ENCODE measurements at regions not wholly inside any gene's neighbourhood (a gene's known extent, or its start where the extent isn't known, plus 50 kb on each side); places are given as distances from the start of the nearest gene placed in this dataset.

- H3K4me1 ChIP-seq (ENCODE audit: control insufficient read depth in 1 of 2, insufficient read depth in 2 of 2, low read length in 2 of 2): no peaks in the 10 kb centered on the region
- WGBS (ENCODE audit: insufficient coverage): 83% methylated on average over 1 of the region's 3 CpGs
- no peaks in the 10 kb centered on the region for H3K36me3 ChIP-seq (replicated peaks in 1 of 2; ENCODE audit: control insufficient read depth in 1 of 2, insufficient read depth in 2 of 2, low read length in 2 of 2)
- no peak overlapping the region for H3K27ac ChIP-seq (ENCODE audit: low read depth in 1 of 2, low read length in 2 of 2)
- peaks cover 0 to 22% (median 9%) of the 10 kb centered on the region in 7 donors for H3K9me3 Mint-ChIP-seq
- no peak for DNase-seq
- H3K27ac Mint-ChIP-seq: peak overlapping the region in 1 of 7 donors; percentile 31
- H3K4me3 Mint-ChIP-seq: no peak overlapping the region
- H3K36me3 Mint-ChIP-seq: no peaks in the 10 kb centered on the region
- H4K20me1 ChIP-seq (ENCODE audit: insufficient read depth, low read length): no peaks in the 10 kb centered on the region
- no peaks in the 10 kb centered on the region for H3K4me1 Mint-ChIP-seq
- no peaks in the 10 kb centered on the region for H3K27me3 ChIP-seq (ENCODE audit: control insufficient read depth in 2 of 2, insufficient read depth in 2 of 2, low read length in 2 of 2)
- peaks cover 8 to 29% of the 10 kb centered on the region in 2 donors for H3K9me3 ChIP-seq (replicated peaks in 1 of 2; ENCODE audit: control insufficient read depth in 1 of 2, insufficient read depth in 1 of 2, low read length in 2 of 2)
- intact Hi-C loops (cut with micrococcal nuclease): no loop called here
- TF ChIP-seq, protein P1, sequence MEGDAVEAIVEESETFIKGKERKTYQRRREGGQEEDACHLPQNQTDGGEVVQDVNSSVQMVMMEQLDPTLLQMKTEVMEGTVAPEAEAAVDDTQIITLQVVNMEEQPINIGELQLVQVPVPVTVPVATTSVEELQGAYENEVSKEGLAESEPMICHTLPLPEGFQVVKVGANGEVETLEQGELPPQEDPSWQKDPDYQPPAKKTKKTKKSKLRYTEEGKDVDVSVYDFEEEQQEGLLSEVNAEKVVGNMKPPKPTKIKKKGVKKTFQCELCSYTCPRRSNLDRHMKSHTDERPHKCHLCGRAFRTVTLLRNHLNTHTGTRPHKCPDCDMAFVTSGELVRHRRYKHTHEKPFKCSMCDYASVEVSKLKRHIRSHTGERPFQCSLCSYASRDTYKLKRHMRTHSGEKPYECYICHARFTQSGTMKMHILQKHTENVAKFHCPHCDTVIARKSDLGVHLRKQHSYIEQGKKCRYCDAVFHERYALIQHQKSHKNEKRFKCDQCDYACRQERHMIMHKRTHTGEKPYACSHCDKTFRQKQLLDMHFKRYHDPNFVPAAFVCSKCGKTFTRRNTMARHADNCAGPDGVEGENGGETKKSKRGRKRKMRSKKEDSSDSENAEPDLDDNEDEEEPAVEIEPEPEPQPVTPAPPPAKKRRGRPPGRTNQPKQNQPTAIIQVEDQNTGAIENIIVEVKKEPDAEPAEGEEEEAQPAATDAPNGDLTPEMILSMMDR (IDR thresholded peaks at IDR 0.05): no peak
- no peaks in the 10 kb centered on the region for H3K79me2 ChIP-seq (ENCODE audit: insufficient read depth, low read length)
- H2AFZ ChIP-seq (ENCODE audit: insufficient read depth, low read depth, low read length, poor library complexity, severe bottlenecking): no peak overlapping the region
- H3K4me3 ChIP-seq (replicated peaks in 1 of 3; ENCODE audit: low read depth in 2 of 3, low read length in 3 of 3): no peak overlapping the region
- no peak overlapping the region for H3K4me2 ChIP-seq (replicated peaks; ENCODE audit: extremely low read depth, low read length, poor library complexity, severe bottlenecking)
- no peaks in the 10 kb centered on the region for H3K27me3 Mint-ChIP-seq (ENCODE audit: low read depth in 3 of 3)
- H3K9ac ChIP-seq (ENCODE audit: insufficient read depth, low read length, poor library complexity, severe bottlenecking): no peak overlapping the region
Observed at GRCh38 chr13:34547929-34548328, 394.1 kb upstream of the NBEA start.

GRCh38 chr13:34553376-34553775 is 388.7 kb upstream of the NBEA start:
- Histone ChIP-seq H3K27ac (ENCODE audit: low read depth in 1 of 2, low read length in 2 of 2) (no peak overlapping the region), H3K79me2 (ENCODE audit: insufficient read depth, low read length) (no peaks in the 10 kb centered on the region), H3K4me1 (ENCODE audit: control insufficient read depth in 1 of 2, insufficient read depth in 2 of 2, low read length in 2 of 2) (no peaks in the 10 kb centered on the region), H3K27me3 (ENCODE audit: control insufficient read depth in 2 of 2, insufficient read depth in 2 of 2, low read length in 2 of 2) (no peaks in the 10 kb centered on the region), H3K9me3 (replicated peaks in 1 of 2; ENCODE audit: control insufficient read depth in 1 of 2, insufficient read depth in 1 of 2, low read length in 2 of 2) (peaks cover 8 to 23% of the 10 kb centered on the region in 2 donors), H4K20me1 (ENCODE audit: insufficient read depth, low read length) (no peaks in the 10 kb centered on the region), H3K36me3 (replicated peaks in 1 of 2; ENCODE audit: control insufficient read depth in 1 of 2, insufficient read depth in 2 of 2, low read length in 2 of 2) (no peaks in the 10 kb centered on the region), H3K9ac (ENCODE audit: insufficient read depth, low read length, poor library complexity, severe bottlenecking) (no peak overlapping the region), H3K4me3 (replicated peaks in 1 of 3; ENCODE audit: low read depth in 2 of 3, low read length in 3 of 3) (no peak overlapping the region), H2AFZ (ENCODE audit: insufficient read depth, low read depth, low read length, poor library complexity, severe bottlenecking) (no peak overlapping the region), H3K4me2 (replicated peaks; ENCODE audit: extremely low read depth, low read length, poor library complexity, severe bottlenecking) (no peak overlapping the region)
- Mint-ChIP-seq H3K27ac (no peak overlapping the region), H3K36me3 (no peaks in the 10 kb centered on the region), H3K4me3 (no peak overlapping the region), H3K4me1 (no peaks in the 10 kb centered on the region), H3K27me3 (ENCODE audit: low read depth in 3 of 3) (no peaks in the 10 kb centered on the region), H3K9me3 (peaks cover 2 to 14% (median 8%) of the 10 kb centered on the region in 7 donors)
- intact Hi-C loops (cut with micrococcal nuclease): no loop called here
- TF ChIP-seq, protein P1 (IDR thresholded peaks at IDR 0.05): no peak
- no peak for DNase-seq
- WGBS (ENCODE audit: insufficient coverage): no CpG with 5 or more reads among the region's 3 CpGs
